ENCODE measurements at regions not wholly inside any gene's neighbourhood (a gene's known extent, or its start where the extent isn't known, plus 50 kb on each side); places are given as distances from the start of the nearest gene placed in this dataset.
A peak's percentile ranks its signal among the peaks of the same experiment; 100 is the strongest.

DNA sequence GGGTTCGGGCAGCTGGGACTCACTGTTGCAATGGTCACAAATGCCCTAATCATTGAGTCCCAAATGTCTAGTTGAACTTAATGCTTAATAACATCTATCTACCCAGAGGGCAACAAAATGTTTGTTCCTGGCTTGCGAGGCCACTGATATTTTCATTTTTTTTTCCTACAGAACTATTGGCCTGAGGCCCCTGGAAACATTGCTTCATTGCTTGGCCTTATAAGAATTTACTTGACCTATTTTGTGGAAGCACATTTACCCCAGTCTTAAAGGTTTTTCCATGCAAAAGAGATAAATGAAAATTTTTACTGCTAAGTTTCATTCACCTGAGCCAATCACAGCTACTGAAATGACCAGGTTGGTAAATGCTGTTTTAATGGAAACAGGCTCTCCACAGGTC is 133.1 kb upstream of the RIPOR2 start:
- Histone ChIP-seq H3K9me3 (ENCODE audit: insufficient read depth, low read depth, low read length) (no peaks in the 10 kb centered on the region; the same call in 1 of the 2 replicates), H3K9ac (ENCODE audit: low read depth, low read length, poor library complexity, severe bottlenecking) (no peak overlapping the region), H3K4me1 (ENCODE audit: insufficient read depth, low read length, poor library complexity, severe bottlenecking) (no peaks in the 10 kb centered on the region), H3K9me2 (replicated peaks; ENCODE audit: low read depth, low read length) (no peaks in the 10 kb centered on the region), H3K4me3 (ENCODE audit: low read length, poor library complexity, severe bottlenecking) (no peak overlapping the region), H2AFZ (ENCODE audit: low read length) (no peak overlapping the region), H4K20me1 (ENCODE audit: insufficient read depth, low read length, poor library complexity, severe bottlenecking) (no peaks in the 10 kb centered on the region), H3F3A (ENCODE audit: low read depth) (no peaks in the 10 kb centered on the region), H3K79me2 (ENCODE audit: insufficient read depth, low read length) (no peaks in the 10 kb centered on the region), H3K36me3 (ENCODE audit: insufficient read depth, low read length) (no peaks in the 10 kb centered on the region), H3K4me2 (ENCODE audit: low read depth, low read length, poor library complexity, severe bottlenecking) (no peak overlapping the region), H3K27me3 (ENCODE audit: insufficient read depth, low read length, poor library complexity, severe bottlenecking) (no peaks in the 10 kb centered on the region)
- TF ChIP-seq, protein P1, sequence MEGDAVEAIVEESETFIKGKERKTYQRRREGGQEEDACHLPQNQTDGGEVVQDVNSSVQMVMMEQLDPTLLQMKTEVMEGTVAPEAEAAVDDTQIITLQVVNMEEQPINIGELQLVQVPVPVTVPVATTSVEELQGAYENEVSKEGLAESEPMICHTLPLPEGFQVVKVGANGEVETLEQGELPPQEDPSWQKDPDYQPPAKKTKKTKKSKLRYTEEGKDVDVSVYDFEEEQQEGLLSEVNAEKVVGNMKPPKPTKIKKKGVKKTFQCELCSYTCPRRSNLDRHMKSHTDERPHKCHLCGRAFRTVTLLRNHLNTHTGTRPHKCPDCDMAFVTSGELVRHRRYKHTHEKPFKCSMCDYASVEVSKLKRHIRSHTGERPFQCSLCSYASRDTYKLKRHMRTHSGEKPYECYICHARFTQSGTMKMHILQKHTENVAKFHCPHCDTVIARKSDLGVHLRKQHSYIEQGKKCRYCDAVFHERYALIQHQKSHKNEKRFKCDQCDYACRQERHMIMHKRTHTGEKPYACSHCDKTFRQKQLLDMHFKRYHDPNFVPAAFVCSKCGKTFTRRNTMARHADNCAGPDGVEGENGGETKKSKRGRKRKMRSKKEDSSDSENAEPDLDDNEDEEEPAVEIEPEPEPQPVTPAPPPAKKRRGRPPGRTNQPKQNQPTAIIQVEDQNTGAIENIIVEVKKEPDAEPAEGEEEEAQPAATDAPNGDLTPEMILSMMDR (conservative IDR thresholded peaks at IDR 0.05; ENCODE audit: low read length) = no peak
- no peak for TF ChIP-seq EZH2phosphoT487 (IDR thresholded peaks at IDR 0.05; ENCODE audit: borderline replicate concordance)

DNA sequence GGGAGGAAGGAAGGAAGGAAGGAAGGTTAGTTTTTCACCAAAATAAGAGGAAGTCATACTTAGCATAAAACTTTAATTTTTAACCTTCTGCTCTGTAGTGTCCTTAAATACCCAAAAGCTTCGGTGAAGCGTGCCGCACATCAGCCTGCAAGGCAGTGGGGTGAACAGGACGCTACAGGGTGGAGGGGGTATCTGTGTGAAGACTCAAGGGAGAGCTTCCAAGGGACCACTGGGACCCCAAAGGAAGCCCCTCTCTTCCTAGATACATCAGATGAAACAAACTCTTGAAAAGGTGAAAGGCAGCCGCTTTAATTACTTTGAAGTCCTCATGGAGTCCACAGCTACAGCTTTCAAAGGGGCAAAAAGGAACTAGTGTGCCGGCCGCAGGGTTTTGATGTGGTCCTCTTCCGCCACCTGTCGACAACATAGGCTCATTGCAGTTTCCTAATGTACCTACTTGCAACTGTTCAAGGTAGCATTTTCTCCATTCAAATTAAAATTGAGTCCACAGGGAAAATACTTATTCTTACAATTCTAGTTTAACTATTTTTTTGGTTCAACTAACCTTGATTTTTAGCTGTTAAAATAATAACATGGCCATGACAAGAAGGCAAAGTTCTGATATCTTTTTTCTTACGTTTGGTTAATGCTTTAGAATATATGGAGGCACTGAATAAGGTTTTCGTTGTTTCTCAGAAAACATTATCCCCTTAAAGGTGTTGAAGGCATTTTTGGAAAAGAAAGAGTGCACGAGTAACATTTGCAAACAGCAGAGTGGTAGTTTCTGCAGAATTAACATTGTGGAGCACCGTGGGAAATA is 135.0 kb upstream of the RIPOR2 start:
- no peaks in the 10 kb centered on the region for H3K36me3 ChIP-seq (ENCODE audit: insufficient read depth, low read length)
- H3F3A ChIP-seq (ENCODE audit: low read depth) = no peaks in the 10 kb centered on the region
- no peaks in the 10 kb centered on the region for H3K27me3 ChIP-seq (ENCODE audit: insufficient read depth, low read length, poor library complexity, severe bottlenecking)
- H3K9ac ChIP-seq (ENCODE audit: low read depth, low read length, poor library complexity, severe bottlenecking) = no peak overlapping the region
- H2AFZ ChIP-seq (ENCODE audit: low read length) = peak overlapping the region; percentile 77
- H3K4me3 ChIP-seq (ENCODE audit: low read length, poor library complexity, severe bottlenecking) = no peak overlapping the region
- H3K4me1 ChIP-seq (ENCODE audit: insufficient read depth, low read length, poor library complexity, severe bottlenecking) = no peaks in the 10 kb centered on the region
- no peaks in the 10 kb centered on the region for H3K79me2 ChIP-seq (ENCODE audit: insufficient read depth, low read length)
- no peaks in the 10 kb centered on the region for H3K9me2 ChIP-seq (replicated peaks; ENCODE audit: low read depth, low read length)
- TF ChIP-seq, protein P1 (conservative IDR thresholded peaks at IDR 0.05; ENCODE audit: low read length) = peak; percentile 95
- TF ChIP-seq EZH2phosphoT487 (IDR thresholded peaks at IDR 0.05; ENCODE audit: borderline replicate concordance) = no peak
- no peaks in the 10 kb centered on the region; the same call in 1 of the 2 replicates for H3K9me3 ChIP-seq (ENCODE audit: insufficient read depth, low read depth, low read length)
- peak overlapping the region; percentile 32 for H3K4me2 ChIP-seq (ENCODE audit: low read depth, low read length, poor library complexity, severe bottlenecking)
- H4K20me1 ChIP-seq (ENCODE audit: insufficient read depth, low read length, poor library complexity, severe bottlenecking) = no peaks in the 10 kb centered on the region

DNA sequence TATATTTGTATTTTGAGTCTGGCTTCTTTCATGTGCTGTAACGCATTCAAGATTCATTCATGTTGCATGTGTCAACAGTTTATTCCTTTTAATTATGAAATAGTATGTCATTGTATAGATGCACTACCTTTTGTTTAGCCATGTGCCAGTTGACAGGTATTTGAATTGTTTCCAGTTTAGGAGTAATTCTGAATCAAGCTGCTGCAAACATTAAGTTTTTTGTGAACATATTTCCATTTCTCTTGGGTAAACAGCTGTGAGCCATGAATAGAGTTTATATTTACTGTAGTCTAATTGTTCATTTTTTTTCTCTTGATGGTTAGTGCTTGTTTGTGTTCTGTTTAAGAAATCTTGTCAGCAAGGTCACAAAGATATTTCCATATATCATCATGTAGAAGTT is 142.4 kb upstream of the RIPOR2 start:
- Histone ChIP-seq H3K4me1 (ENCODE audit: insufficient read depth, low read length, poor library complexity, severe bottlenecking) (no peaks in the 10 kb centered on the region), H3K4me3 (ENCODE audit: low read length, poor library complexity, severe bottlenecking) (no peak overlapping the region), H3K27me3 (ENCODE audit: insufficient read depth, low read length, poor library complexity, severe bottlenecking) (no peaks in the 10 kb centered on the region), H4K20me1 (ENCODE audit: insufficient read depth, low read length, poor library complexity, severe bottlenecking) (no peaks in the 10 kb centered on the region), H3K9me3 (ENCODE audit: insufficient read depth, low read depth, low read length) (no peaks in the 10 kb centered on the region; the same call in 1 of the 2 replicates), H3K36me3 (ENCODE audit: insufficient read depth, low read length) (no peaks in the 10 kb centered on the region), H3K9me2 (replicated peaks; ENCODE audit: low read depth, low read length) (no peaks in the 10 kb centered on the region), H3K4me2 (ENCODE audit: low read depth, low read length, poor library complexity, severe bottlenecking) (no peak overlapping the region), H3K79me2 (ENCODE audit: insufficient read depth, low read length) (no peaks in the 10 kb centered on the region), H2AFZ (ENCODE audit: low read length) (no peak overlapping the region), H3K9ac (ENCODE audit: low read depth, low read length, poor library complexity, severe bottlenecking) (no peak overlapping the region), H3F3A (ENCODE audit: low read depth) (no peaks in the 10 kb centered on the region)
- TF ChIP-seq, protein P1 (conservative IDR thresholded peaks at IDR 0.05; ENCODE audit: low read length) = no peak
- TF ChIP-seq EZH2phosphoT487 (IDR thresholded peaks at IDR 0.05; ENCODE audit: borderline replicate concordance) = no peak

Measured in Loucy (cell line).